ENCODE measurements at regions not wholly inside any gene's neighbourhood (a gene's known extent, or its start where the extent isn't known, plus 50 kb on each side); places are given as distances from the start of the nearest gene placed in this dataset.

DNA sequence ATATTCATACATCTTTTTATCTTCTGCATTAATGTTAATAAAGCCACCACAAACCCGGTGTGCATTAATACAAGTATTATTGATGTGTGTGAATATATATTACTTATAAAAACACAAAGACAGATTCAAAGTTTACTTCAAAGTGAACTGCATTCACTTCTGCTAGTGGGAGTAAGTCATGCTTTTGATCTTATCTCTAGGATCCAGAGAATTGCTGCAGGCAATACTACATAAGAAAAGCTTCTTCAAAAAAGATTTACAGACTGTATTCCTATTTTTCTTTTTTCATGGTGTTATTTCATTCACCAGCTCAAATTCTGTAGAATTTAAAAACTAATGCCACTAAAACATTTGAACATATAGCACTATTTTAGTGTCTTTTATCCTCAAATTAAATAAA, 87.5 kb upstream of the CBLB start:
- TF ChIP-seq TCF4 (CRISPR knock-in tag; IDR thresholded peaks at IDR 0.05; ENCODE audit: borderline replicate concordance) (no peak), PPARA (CRISPR knock-in tag; IDR thresholded peaks at IDR 0.05; ENCODE audit: borderline replicate concordance) (no peak), ESRRG (CRISPR knock-in tag; IDR thresholded peaks at IDR 0.05) (no peak), ZFP30 (CRISPR knock-in tag; IDR thresholded peaks at IDR 0.05) (no peak), TOX (CRISPR knock-in tag; IDR thresholded peaks at IDR 0.05; ENCODE audit: borderline replicate concordance) (no peak), ZNF565 (CRISPR knock-in tag; conservative IDR thresholded peaks at IDR 0.05; ENCODE audit: low read depth) (no peak), RARB (CRISPR knock-in tag; IDR thresholded peaks at IDR 0.05) (no peak), ZC3H10 (CRISPR knock-in tag; IDR thresholded peaks at IDR 0.05) (no peak)
- TF ChIP-seq, protein P1, sequence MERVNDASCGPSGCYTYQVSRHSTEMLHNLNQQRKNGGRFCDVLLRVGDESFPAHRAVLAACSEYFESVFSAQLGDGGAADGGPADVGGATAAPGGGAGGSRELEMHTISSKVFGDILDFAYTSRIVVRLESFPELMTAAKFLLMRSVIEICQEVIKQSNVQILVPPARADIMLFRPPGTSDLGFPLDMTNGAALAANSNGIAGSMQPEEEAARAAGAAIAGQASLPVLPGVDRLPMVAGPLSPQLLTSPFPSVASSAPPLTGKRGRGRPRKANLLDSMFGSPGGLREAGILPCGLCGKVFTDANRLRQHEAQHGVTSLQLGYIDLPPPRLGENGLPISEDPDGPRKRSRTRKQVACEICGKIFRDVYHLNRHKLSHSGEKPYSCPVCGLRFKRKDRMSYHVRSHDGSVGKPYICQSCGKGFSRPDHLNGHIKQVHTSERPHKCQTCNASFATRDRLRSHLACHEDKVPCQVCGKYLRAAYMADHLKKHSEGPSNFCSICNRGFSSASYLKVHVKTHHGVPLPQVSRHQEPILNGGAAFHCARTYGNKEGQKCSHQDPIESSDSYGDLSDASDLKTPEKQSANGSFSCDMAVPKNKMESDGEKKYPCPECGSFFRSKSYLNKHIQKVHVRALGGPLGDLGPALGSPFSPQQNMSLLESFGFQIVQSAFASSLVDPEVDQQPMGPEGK (CRISPR knock-in tag; IDR thresholded peaks at IDR 0.05; ENCODE audit: borderline replicate concordance) = no peak
- TF ChIP-seq, protein P2, sequence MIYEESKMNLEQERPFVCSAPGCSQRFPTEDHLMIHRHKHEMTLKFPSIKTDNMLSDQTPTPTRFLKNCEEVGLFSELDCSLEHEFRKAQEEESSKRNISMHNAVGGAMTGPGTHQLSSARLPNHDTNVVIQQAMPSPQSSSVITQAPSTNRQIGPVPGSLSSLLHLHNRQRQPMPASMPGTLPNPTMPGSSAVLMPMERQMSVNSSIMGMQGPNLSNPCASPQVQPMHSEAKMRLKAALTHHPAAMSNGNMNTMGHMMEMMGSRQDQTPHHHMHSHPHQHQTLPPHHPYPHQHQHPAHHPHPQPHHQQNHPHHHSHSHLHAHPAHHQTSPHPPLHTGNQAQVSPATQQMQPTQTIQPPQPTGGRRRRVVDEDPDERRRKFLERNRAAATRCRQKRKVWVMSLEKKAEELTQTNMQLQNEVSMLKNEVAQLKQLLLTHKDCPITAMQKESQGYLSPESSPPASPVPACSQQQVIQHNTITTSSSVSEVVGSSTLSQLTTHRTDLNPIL (CRISPR knock-in tag; IDR thresholded peaks at IDR 0.05; ENCODE audit: low read depth) = no peak
- TF ChIP-seq, protein P3, sequence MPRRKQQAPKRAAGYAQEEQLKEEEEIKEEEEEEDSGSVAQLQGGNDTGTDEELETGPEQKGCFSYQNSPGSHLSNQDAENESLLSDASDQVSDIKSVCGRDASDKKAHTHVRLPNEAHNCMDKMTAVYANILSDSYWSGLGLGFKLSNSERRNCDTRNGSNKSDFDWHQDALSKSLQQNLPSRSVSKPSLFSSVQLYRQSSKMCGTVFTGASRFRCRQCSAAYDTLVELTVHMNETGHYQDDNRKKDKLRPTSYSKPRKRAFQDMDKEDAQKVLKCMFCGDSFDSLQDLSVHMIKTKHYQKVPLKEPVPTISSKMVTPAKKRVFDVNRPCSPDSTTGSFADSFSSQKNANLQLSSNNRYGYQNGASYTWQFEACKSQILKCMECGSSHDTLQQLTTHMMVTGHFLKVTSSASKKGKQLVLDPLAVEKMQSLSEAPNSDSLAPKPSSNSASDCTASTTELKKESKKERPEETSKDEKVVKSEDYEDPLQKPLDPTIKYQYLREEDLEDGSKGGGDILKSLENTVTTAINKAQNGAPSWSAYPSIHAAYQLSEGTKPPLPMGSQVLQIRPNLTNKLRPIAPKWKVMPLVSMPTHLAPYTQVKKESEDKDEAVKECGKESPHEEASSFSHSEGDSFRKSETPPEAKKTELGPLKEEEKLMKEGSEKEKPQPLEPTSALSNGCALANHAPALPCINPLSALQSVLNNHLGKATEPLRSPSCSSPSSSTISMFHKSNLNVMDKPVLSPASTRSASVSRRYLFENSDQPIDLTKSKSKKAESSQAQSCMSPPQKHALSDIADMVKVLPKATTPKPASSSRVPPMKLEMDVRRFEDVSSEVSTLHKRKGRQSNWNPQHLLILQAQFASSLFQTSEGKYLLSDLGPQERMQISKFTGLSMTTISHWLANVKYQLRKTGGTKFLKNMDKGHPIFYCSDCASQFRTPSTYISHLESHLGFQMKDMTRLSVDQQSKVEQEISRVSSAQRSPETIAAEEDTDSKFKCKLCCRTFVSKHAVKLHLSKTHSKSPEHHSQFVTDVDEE (CRISPR knock-in tag; IDR thresholded peaks at IDR 0.05) = no peak

All from SK-N-SH treated with all-trans-retinoic acid at 6 μM for 48 hours (cell line).